HG03460 (cell line): ENCODE measurements at regions not wholly inside any gene's neighbourhood (a gene's known extent, or its start where the extent isn't known, plus 50 kb on each side); places are given as distances from the start of the nearest gene placed in this dataset.

Source experiments
- ATAC-seq: cut with Tn5 transposase; IDR thresholded peaks from one replicate; pipeline ENCODE4 v1.9.1; 2021; ENCODE audit not compliant: unreplicated experiment

DNA sequence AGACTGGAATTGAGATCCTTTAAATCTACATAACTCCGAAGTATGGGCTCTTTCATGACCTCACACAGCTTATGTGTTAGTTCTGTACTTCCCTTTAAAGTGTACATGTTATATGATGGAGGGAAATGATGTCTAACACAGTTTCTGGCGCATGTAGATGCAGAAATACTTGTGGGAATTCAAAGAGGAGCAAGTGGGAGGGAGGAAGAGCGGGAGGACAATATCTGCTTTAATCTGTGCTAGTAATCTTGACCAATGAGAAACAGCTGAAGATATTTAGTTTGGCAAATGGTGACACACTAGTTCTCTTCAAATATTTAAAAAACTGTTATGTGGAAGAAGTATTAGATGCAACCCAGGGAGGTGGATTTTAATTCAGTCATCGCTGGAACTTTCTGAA, 62.9 kb upstream of the PLEKHG1 start:
- ATAC-seq = no peak

- ATAC-seq = no peak
Observed at GRCh38 chr6:150537491-150537890, 62.2 kb upstream of the PLEKHG1 start.

- ATAC-seq = no peak
Observed at GRCh38 chr6:150537893-150538292, 61.8 kb upstream of the PLEKHG1 start.

- no peak for ATAC-seq
Observed at GRCh38 chr6:150539111-150539510, 60.6 kb upstream of the PLEKHG1 start.

DNA sequence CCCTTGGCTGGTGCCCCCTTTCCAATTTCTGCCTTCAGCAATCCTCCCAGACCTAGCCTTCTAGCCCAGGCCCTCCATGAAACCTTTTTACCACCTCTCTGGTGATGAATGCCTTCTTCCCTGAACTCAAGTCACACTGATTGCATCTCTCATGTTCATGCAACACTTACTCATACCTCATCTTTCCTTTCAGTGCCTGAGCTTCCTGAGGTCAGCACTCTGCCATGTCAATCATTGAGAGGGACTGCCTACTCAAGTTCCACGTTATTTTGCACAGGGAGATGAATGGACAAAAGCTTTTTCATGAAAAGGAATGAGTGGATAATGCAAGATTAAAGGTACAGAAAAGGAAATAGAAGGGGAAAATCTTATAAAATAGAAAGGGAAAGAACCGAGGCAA, 60.1 kb upstream of the PLEKHG1 start:
- no peak for ATAC-seq

DNA sequence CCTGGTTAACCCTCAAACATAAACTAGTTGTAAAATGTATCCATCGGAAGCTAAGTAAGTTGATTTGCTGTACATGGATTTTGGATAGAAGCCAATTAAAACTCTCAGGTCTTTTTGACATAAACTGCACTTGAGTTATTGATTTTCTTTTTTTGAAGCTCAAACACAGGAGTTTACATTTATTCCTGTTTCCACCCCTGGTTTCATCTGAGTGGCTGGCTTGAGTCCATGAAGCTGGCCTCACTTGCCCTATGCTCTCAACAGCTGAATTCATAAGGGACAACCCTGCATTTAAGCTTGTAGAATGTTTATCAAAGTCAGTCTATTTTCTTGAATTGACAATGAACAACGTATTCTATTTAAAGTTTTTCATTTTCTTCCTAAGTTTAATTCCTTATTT, 58.1 kb upstream of the PLEKHG1 start:
- ATAC-seq = no peak

DNA sequence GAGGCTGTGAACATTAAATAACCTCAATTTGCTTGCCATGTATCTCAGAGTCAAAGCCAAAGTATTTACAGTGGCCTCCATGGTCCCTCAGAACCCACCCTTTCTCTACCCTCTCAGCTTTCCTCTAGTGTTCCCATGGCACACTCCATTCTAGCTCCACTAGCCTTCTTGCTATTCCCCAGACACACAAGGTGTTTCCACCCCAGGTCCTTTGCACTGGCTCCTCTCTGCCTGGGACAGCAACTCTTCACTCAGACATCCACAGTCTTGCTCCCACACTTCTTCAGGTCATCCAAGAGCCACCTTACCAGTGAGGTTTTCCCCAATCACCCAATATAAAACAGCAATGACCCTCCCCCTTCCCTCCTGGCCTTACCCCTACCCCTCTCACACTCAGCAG, 56.5 kb upstream of the PLEKHG1 start:
- no peak for ATAC-seq

DNA sequence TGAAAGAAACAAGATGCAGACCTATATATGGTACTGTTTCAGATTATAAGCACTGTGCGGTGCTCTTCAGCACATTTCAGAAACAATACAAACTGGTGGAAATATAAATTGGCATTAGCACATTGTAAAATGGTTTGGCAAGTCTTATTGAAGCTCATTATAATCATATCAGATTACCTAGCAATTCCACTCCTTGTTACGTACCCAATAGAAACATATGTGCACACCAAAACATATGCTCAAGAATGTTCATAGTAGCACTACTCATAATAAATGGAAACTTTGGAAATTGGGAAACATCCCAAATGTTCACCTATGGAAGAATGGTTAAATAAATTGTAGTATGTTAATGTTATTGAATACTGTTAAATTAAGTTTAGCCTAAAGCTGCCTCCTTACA, 54.9 kb upstream of the PLEKHG1 start:
- no peak for ATAC-seq

GRCh38 chr6:150546457-150546856, 53.2 kb upstream of the PLEKHG1 start:
- ATAC-seq = no peak

DNA sequence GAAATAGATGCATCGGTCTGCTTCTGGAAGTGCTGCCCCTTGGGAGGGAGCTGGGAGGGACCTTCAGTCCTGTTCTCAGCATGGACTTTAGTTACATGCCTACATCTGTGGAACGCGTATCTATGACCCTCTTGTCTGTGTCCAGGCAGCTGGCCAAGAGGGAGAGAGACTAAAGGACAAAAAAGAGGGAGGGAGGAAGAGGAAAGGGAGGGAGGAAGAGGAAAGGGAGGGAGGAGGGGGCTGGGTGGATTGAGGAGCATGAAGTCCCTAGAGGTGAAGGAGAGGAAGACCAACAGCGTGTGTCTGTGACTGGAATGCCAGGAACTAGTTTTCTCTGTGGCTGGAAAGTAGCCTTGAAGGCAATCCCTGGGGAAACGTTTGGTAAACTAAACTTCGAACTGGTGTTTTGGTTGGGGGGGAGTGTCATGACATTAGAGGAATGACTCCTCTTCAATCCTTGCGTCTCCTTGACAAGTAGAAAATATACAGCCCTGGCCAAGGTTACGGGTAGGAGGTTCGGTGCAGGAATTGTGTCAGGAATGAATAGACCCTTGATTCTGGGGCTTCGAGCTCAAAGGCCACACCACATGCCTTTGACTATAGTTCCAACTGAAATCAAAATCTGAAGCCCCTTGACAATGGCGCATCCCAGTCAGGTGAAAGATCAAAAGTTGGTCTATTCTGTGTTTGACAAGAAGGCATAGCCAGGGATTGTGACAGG, 52.0 kb upstream of the PLEKHG1 start:
- no peak for ATAC-seq

GRCh38 chr6:150548330-150548729, 51.4 kb upstream of the PLEKHG1 start:
- no peak for ATAC-seq

DNA sequence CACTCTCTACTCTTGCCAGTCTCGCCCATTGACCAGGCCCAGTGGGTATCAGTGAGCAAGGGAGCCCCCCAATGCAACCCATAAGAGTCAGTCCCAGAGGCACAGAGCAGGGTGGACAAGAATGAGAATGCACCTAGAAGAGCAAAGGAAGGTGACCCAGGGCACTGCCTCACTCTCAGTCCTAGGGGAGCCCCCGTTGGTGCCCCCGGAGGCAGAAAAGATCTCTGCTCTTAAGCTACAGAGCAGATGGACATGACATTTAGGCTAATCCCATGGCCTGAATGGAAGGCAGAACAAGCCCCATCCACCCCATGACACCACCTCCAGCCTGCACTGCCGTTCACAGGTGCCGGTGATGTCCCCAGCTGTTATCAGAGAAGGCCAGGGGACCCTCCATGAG, 50.7 kb upstream of the PLEKHG1 start:
- ATAC-seq = no peak

DNA sequence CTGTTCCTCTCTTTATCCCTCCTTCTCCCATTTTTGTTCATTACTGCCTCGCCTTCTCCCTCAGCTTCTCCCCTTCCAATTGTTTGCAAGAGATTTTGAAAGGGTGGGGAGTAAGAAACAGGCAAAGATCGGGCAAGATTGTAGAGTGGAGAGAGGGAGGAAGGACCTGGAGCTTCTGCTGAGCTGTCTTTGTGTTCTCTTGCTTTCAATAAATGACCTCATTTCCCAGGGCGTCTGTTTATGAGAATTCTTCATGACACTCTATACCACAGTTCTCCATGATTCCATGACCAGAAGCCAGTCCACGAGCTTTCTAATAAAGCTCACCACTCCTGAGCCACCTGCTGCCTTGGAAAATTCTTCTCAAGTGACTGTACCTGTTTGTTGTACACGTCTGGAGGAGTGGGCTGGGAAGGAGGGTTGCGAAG, 50.0 kb upstream of the PLEKHG1 start:
- no peak for ATAC-seq
